GM19239 (cell line): ENCODE measurements at regions not wholly inside any gene's neighbourhood (a gene's known extent, or its start where the extent isn't known, plus 50 kb on each side); places are given as distances from the start of the nearest gene placed in this dataset.
"Not testable (repeated sequence)": the region's sequence is repeated elsewhere in the genome, so short reads cannot be mapped to it uniquely, and the experiment has no call there.

Experiments
- DNase-seq: peaks from one replicate; pipeline ENCODE4 v3.0.0; 2011; ENCODE audit warnings: low spot score; ENCODE audit not compliant: insufficient read length
- FAIRE-seq: peaks from 2 replicates; lab custom pipeline; 2011; peaks lifted over from hg19 to GRCh38; lab: Jason Lieb, UNC

DNA sequence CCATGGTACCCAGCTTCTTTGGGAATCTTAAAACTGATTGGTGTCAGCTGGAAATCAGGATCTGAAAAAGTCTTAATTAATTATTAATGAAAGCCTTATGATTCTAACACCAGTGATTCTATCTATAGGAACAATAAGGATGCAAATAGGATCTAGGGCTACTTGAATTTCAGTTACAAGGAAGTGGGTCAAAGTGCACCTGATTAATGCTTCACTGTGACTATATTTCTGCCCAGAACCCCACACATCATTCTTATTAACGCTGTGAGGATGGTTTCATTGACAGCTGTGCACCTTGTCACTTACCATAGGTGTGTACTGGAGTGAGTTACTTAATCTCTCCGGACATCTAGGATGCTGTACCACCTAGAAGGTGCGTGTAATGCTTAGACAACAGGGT is 99.8 kb upstream of the ETV3 start:
- DNase-seq = no peak
- FAIRE-seq = peak; percentile 88

DNA sequence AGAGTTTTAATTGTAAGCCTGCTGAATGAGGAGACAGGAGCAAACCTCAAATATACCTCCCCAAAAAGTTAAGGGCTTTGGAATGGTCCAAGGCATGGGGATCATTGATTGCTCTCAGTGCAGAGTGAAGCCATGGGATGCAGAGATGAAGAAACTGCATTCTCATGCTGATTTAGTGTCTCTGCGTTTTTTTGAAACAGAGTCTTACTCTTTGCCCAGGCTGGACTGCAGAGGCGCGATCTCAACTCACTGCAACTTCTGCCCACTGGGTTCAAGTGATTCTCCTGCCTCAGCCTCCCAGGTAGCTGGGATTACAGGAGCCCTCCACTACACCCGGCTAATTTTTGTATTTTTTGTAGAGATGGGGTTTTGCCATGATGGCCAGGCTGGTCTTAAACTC is 99.3 kb upstream of the ETV3 start:
- FAIRE-seq = no peak
- no peak for DNase-seq

DNA sequence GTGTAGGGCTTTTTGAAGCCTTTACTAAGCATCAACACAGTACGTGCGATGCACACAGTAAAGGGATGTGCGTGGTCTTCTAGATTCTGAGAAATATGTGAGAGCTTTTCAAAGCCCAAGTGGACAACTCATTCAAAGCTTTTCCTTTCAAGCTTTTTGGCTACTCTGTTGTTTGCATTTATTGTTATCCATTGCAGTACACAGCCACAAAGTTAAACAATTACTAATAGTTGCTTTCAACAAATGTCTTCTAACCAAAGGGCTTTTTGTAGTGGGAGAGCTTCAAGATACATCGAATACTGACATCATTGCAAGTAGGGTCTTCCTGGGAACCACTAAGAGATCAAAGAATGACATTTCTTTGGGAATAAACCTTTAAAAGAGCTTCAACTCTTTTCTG is 97.9 kb upstream of the ETV3 start:
- FAIRE-seq = peak; percentile 76
- no peak for DNase-seq

DNA sequence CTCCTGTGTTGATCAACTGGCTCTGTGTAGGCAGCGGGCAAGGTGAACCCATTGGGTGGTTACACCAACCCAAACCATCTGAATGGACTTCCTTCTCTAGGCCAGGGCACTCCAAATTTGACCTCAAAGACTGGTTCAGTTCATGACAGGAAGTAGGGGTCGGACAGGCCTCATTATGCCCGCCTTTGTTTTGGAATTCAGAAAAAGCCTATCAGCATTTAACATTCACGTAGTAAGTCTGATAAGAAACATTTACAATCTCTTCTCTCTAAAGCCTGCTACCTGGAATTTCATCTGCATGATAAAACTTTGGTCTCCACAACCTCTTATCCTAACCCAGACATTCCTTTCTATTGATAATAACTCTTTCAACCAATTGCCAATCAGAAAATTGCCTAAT is 97.1 kb upstream of the ETV3 start:
- no peak for DNase-seq
- peak; percentile 67 for FAIRE-seq

DNA sequence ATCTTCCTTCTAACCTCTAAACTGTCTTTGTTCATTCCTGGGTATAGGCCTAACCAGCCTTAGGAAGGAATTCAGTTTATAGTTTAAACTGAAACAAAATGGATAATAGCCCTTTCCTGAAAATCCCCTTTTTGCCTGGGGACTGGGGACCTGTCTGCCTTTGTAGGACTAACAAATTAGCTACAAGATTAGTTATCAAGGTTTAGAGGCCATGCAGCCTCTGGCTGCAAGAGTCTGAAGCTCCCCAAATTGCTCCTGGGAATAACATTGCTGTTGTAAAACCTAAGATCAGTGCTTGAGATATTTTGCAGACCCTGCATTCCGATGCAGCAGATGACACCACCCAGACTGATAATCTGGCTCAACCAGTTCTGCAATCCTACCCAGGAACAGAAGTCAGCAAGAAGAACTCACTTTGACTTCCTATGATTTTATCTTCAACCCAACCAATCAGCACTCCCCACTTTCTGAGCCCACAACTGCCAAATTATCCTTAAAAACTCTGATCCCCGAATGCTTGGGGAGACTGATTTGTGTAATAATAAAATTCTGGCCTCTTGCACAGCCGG is 96.6 kb upstream of the ETV3 start:
- DNase-seq (no peak), FAIRE-seq (peak; percentile 23)

DNA sequence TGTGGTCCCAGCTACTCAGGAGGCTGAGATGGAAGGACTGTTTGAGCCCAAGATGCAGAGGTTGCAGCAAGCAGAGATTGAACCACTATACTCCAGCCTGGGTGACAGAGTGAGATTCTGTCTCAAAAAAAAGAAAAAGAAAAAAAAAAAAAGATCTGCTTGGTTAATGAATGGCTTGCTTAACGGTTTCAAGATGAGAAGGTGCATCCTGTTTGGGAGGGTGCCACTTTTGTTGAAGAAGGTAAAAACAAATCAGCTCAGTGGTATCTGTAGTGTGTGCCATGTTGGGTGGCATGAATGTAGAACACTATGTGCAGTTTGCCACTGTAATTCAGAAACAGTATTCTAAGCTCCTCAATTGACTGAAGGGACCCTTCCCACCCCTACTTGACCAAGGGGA is 94.9 kb upstream of the ETV3 start:
- DNase-seq (peak; percentile 18), FAIRE-seq (peak; percentile 89)

DNA sequence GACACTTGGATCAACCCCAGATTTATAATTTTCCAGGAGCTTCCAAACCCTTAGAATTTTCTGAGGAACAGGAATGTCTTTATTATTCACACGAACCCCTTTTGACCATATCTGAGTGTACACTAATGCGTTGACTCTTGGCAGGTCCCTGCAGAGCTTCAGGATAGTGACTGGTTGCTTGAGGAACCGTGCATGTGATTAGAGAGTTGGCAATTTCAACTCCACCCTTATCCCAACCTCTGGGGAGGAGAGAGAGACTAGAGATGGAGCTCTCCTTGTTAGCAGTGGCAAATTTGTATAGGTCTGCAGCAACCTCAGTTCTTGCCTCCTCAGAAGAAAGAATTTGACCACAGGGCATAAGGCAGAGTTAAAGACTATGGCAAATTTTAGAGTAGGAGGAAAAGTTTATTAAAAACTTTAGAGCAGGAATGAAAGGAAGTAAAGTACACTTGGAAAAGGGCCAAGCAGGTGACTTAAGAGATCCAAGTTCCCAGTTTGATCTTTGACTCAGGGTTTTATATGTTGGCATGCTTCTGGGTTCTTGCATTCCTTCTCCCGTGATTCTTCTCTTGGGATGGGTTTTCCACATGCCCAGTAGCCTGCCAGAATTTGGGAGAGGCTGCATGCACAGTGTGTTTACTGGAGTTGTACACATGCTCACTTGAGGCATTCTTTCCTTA is 93.8 kb upstream of the ETV3 start:
- DNase-seq (no peak), FAIRE-seq (no peak)

DNA sequence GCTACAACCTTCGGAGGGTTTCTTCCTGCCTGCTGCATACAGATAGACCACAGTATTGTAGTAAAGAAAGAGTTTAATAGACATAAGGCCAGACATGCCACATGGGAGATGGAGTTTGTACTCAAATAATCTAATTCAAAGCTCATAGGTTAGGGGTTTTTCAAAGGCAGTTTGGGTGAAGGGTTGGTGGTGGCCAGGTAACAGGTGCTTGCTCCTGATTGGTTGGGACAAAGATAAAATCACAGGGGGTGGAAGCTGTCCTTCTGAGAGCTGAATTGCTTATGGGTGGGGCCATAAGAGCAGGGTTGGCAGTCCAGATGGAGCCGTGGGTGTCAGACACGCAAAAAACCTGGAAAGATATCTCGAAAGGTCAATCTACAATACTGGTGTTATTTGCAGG is 92.3 kb upstream of the ETV3 start:
- DNase-seq (no peak), FAIRE-seq (peak; percentile 23)

DNA sequence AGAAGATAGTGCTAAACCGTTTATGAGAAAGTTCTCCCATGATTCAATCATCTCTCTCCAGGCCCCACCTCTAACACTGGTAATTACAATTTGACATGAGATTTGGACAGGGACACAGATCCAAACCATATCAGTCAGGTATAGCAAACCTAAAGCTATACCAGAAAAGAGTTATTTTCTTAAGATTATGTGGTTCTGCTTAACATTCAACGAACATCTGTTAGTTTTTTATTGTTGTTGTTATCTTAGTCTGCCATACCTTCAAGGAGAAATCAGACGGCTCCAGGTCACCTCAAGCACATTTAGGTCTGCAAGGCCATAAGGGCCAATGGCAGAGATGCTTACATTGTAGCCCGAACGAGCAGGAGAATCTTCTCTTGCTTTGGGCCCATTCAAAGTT is 89.5 kb upstream of the ETV3 start:
- no peak for FAIRE-seq
- DNase-seq = no peak

DNA sequence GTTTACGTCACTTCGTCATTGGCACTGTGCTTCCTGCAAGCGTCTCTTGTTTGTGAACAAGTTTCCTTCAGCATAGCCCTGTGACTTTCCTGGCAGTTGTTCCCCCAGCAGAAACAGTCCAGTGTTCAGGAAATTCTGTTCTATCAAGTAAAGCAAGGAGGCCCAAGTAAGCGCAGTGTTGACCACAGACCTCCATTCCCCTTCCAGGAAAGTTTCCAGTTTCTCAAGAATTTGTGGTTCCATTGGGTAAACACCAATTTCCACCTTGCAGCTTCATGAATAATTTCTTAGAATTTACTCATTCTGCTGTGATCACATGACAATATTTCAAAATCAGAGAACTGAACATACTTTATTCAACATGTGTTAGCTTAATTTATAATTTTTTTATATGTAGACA is 88.5 kb upstream of the ETV3 start:
- FAIRE-seq (no peak), DNase-seq (no peak)

DNA sequence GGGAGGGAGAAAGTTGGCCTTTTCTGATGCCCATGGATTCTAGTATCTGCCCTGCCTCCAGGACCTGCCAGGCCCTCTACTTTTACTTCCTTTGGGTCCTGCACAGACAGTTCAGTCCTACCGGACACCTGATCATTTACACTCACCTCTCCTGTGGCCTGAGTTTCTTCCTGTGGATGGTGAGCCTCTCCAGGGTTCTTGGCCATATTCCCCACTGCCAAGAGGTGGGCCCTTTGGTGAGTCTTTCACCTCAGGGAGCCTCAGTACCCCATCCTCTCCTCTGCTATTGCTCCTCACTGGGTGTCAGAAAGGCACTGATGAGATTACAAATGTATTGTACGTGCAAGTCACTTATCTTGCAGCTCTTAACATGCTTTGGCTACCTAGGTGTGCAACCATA is 81.4 kb upstream of the ETV3 start:
- no peak for FAIRE-seq
- DNase-seq = no peak

DNA sequence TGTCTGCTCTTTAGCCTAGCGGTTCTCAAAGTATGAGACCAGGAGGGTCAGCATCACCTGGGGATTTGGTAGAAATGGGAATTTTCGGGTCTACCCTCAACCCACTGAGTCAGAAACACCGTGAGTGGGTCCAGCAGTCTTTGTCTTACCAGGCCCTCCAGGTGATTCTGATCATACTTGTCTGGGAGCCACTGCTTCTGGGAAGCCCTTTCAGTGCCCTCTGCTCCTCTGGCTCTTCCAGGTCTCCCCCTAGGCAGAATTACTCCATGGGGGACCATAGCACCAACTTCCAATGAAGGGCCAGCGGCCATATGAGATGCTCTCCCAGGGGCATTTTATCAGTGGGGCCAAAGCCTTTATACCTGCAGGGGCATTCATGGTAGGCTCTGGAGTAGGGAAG is 81.0 kb upstream of the ETV3 start:
- DNase-seq (no peak), FAIRE-seq (no peak)

DNA sequence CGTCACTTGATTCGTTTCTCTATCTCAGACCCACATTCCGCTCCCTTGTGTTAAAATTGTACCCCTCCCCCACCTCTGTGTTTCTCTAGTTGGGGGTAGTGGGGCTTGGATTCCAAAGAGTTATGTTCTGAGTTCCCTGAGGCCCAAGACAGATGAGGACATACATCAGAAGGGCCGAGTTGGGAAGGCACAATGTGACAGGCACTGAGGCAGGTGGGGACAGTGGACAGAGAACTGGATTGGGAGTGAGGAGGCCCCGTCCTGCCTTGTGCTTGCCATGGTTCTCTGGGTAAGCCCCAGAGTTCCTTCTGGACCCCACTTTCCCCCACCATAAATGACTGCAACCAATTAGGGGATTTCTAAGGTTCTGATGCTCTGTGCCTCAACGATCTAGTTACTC is 80.5 kb upstream of the ETV3 start:
- FAIRE-seq (no peak), DNase-seq (no peak)

DNA sequence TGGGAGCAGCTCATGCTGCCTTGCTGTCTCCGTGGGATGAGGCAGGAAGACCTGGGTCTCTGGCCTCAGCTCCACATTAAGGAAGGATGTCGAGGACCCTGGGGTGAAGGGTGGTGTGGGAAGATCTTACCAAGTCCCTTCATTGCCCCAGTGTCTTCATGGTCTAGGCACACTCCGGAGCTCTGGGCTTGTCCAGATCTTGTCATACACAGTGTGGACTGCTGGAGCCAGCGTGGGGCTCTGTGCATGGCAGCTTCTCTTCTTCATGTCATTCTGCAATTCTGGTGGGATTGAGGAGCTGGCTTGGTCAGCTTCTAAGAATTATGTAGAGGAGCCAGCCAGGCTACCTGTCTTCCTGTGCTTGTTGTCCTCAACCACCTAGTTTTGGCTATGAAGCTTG is 79.3 kb upstream of the ETV3 start:
- FAIRE-seq = no peak
- DNase-seq = no peak

DNA sequence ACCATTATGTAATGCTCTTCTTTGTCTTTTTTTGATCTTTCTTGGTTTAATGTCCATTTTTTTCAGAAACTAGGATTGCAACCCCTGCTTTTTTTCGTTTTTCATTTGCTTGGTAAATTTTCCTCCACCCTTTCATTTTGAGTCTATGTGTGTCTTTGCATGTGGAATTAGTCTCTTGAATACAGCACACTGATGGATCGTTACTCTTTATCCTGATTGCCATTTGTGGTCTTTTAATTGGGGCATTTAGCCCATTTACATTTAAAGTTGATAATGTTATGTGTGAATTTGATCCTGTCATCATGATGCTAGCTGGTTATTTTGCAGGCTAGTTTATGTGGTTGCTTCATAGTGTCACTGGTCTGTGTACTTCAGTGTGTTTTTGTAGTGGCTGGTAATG is 75.6 kb upstream of the ETV3 start:
- no peak for DNase-seq
- FAIRE-seq = no peak

DNA sequence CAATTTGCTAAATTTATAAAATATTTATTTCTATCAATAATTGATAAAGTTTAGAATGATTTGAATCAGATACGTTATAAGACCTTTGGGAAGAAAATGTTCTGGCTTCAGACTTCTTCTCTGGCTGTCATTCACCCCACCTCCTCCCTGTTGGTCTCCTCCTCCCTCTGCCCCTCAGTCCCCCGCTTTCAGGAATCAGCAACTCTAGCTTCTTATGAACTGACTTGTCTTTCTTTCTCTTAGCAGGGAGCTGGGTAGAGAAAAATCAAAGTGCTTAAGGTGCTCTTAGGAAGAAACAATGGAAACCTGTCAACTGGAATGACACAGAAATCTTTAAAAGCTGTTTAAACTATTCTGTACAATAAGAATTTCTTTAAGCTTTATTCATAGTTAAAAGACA is 71.3 kb upstream of the ETV3 start:
- DNase-seq (no peak), FAIRE-seq (no peak)

DNA sequence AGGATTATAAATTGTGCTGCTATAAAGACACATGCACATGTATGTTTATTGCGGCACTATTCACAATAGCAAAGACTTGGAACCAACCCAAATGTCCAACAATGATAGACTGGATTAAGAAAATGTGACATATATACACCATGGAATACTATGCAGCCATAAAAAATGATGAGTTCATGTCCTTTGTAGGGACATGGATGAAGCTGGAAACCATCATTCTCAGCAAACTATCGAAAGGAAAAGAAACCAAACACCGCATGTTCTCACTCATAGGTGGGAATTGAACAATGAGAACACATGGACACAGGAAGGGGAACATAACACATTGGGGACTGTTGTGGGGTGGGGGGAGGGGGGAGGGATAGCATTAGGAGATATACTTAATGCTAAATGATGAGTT is 67.8 kb upstream of the ETV3 start:
- not testable (repeated sequence) for FAIRE-seq, DNase-seq

DNA sequence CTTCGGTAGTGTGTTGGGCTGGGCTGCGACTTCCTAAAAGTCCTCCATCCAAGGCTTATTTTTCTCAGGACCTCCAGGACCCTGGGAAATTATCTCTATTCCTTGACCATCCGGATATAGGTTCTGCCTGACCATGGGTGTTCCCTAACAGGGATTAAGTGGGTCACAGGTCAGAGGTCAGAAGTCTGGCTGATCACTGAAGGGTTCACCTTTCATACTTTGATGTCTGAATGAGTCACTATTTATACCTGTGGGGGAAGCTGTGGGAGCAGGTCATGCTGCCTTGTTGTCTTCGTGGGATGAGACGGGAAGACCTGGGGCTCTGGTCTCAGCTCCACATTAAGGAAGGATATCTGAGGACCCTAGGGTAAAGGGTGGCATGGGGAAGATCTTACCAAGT is 65.0 kb upstream of the ETV3 start:
- DNase-seq = no peak
- FAIRE-seq = no peak

DNA sequence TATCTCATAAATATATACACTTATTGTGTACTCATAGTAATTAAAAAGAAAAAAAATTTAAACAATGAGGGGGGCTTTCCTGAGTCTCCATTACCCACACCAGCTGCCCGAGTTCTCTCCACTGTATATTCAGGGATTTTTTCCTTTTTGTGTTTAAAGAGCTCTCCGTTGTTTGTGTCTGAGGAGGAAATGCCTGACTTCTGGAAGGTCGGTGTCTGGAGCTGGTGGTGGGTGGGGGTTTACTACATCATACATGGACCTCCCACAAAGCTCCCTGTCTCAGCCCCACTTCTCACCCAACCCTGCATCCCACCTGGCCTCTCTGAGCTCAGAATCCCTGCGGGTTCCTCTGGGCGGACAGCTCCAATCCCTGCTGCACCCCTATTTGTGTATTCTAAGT is 64.1 kb upstream of the ETV3 start:
- DNase-seq (no peak), FAIRE-seq (no peak)

DNA sequence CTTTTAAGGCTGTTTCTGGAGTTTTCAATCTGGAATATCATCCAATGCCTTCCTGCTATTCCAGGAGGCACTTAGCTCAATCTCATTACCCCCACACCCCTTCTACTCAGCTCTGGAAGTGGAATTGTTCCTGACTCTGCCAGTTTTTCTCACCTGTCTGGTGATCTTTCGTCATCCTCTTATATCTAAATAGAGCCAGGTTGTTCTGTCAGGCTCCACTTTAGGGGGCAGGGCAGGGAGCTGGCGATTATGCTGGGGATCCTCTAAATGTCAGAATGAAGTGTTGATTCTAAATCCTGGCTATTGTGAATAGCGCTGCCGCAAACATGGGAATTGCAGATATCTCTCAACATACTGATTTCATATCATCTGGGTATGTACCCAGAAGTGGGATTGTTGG is 63.6 kb upstream of the ETV3 start:
- DNase-seq (no peak), FAIRE-seq (no peak)

DNA sequence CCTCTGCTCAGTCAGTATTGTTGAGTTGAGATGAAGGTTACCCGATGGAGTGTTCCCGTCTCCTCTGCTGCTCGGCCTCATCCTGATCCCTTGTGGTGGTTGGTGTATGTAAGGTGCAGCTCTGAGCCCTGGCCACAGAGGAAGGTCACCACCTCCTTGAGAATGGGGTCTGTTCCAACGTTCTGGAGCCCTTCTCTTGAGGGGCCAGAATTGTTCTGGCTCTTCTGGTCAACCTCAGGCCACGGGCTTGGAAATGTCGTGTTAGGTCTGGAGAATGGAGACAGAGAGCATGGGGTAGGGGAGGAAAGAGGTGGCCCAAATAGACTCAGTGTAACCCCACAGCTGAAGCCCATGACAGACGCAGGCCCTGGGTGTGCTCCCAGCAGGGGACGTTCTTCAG is 62.3 kb upstream of the ETV3 start:
- no peak for FAIRE-seq
- DNase-seq = no peak

DNA sequence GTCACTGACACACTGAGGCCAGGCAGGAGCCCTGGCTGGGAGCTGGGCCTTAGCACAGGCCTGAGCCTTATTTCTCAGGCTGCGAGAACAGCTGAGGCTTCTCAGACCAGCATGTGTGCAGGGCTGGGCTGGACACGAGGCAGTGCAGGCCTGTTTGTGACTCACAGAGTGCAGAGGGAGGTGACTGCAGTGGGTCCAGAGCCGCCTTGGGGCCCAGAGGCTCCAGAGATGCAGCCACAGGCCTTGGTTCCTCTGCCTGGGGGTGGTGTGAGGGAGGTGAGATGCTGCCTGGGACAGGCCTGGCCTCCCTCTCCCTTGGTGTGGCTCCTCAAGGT is 61.2 kb upstream of the ETV3 start:
- no peak for DNase-seq
- FAIRE-seq = no peak
